Spleen (tissue), 11 donors: ENCODE measurements at regions not wholly inside any gene's neighbourhood (a gene's known extent, or its start where the extent isn't known, plus 50 kb on each side); places are given as distances from the start of the nearest gene placed in this dataset.
"Not testable (repeated sequence)": the region's sequence is repeated elsewhere in the genome, so short reads cannot be mapped to it uniquely, and the experiment has no call there.

Experiments used
- DNase-seq: peaks from one replicate; pipeline ENCODE4 v3.0.0-alpha.2; 2020
- H3K27ac ChIP-seq, 8 donors: fragments of 200-600 bp; sonication (generic) in 7 of 8; 1 replicate in 4 of 8; 2 replicates in 4 of 8; pipeline versions ENCODE4 v1.5.0 to v1.8.0; 2016 to 2021; ENCODE audit warnings: inconsistent platforms in 4 of 8, mild to moderate bottlenecking in 4 of 8, moderate library complexity in 1 of 8
- H3K27me3 ChIP-seq, 7 donors: fragments of 200-600 bp; sonication (generic) in 6 of 7; replicated peaks in 1 of 7; 1 replicate in 4 of 7; 2 replicates in 3 of 7; pipeline versions ENCODE4 v1.5.0 to v1.8.0; 2016 to 2021; ENCODE audit warnings: inconsistent platforms in 3 of 7, mild to moderate bottlenecking in 1 of 7
- H3K36me3 ChIP-seq, 6 donors: fragments of 200-600 bp; sonication (generic) in 5 of 6; 1 replicate in 4 of 6; 2 replicates in 2 of 6; pipeline versions ENCODE4 v1.5.0 to v1.8.0; 2016 to 2021; ENCODE audit warnings: inconsistent platforms in 2 of 6
- H3K4me1 ChIP-seq, 6 donors: fragments of 200-600 bp; sonication (generic) in 5 of 6; 1 replicate in 3 of 6; 2 replicates in 3 of 6; pipeline versions ENCODE4 v1.5.0 to v1.8.0; 2016 to 2021; ENCODE audit warnings: inconsistent platforms in 3 of 6
- H3K4me3 ChIP-seq, 8 donors: fragments of 200-600 bp; sonication (generic) in 7 of 8; 1 replicate in 4 of 8; 2 replicates in 4 of 8; pipeline versions ENCODE4 v1.5.0 to v1.8.0; 2016 to 2021; ENCODE audit warnings: inconsistent platforms in 4 of 8, mild to moderate bottlenecking in 4 of 8, moderate library complexity in 2 of 8
- H3K9me3 ChIP-seq, 8 donors: fragments of 200-600 bp; sonication (generic) in 7 of 8; 1 replicate in 4 of 8; 2 replicates in 4 of 8; pipeline versions ENCODE4 v1.5.0 to v1.8.0; 2016 to 2021; ENCODE audit warnings: inconsistent platforms in 4 of 8
- CTCF ChIP-seq, 11 experiments: fragments of 200-600 bp in 7 of 11; fragments of 450-650 bp in 4 of 11; sonication (generic) in 4 of 11; IDR thresholded peaks in 8 of 11; conservative IDR thresholded peaks in 3 of 11; 1 replicate in 7 of 11; 2 replicates in 4 of 11; pipeline versions ENCODE4 v1.4.0 to v1.8.0; 2016 to 2021; ENCODE audit warnings: antibody characterized with exemption in 11 of 11, inconsistent platforms in 4 of 11, mild to moderate bottlenecking in 1 of 11
- POLR2A ChIP-seq, 3 donors: fragments of 450-650 bp; IDR thresholded peaks; one replicate each; pipeline ENCODE4 v1.5.1; 2017; ENCODE audit warnings: antibody characterized with exemption in 3 of 3, mild to moderate bottlenecking in 1 of 3
- POLR2AphosphoS5 ChIP-seq, 3 donors: sonication (generic); formaldehyde crosslinking; IDR thresholded peaks; one replicate each; pipeline ENCODE4 v1.5.1; 2017; ENCODE audit warnings: antibody characterized with exemption in 3 of 3
- WGBS, 5 donors: extraction: QIAGEN DNeasy Blood & Tissue Kit in 3 of 5; methylation state at CpG; one replicate each; pipeline versions ENCODE4 v1.1.5 to v1.1.7; 2013 to 2018; 5-methylcytosine and 5-hydroxymethylcytosine counted together
- intact Hi-C: fragments of 100-400 bp; cut with DNase I; formaldehyde crosslinking; loops from one replicate; pipeline ENCODE4 v1.15.0; 2023; ENCODE audit warnings: low total_unique reads
- donor health status: healthy with polysubstance abuse.
- donor health status: DM: no; HTN: no; CAD: no; lungs with moderate emphysema.
- donor health status: DM: no; HTN: no; CAD: no.
- donor health status: Bipolar disorder and iron deficiency.
- donor health status: healthy.
- donor health status: DM: no; HTN: no; CAD: no.
- donor health status: DM: yes; HTN: yes; CAD: no.

GRCh38 chr1:115153966-115154557 lies 64.8 kb upstream of the TSPAN2 start:
- Histone ChIP-seq H3K27me3 (no peaks in the 10 kb centered on the region), H3K36me3 (no peaks in the 10 kb centered on the region), H3K4me1 (no peaks in the 10 kb centered on the region), H3K4me3 (no peak overlapping the region), H3K27ac (no peak overlapping the region), H3K9me3 (no peaks in the 10 kb centered on the region)
- DNase-seq = no peak
- intact Hi-C loops = no loop called here
- WGBS, 5 donors = 89 to 93% (median 90%) methylated on average over 5 of the region's 5 CpGs
- TF ChIP-seq POLR2A (IDR thresholded peaks at IDR 0.05) (no peak), POLR2AphosphoS5 (IDR thresholded peaks at IDR 0.05) (no peak), CTCF (IDR thresholded peaks at IDR 0.05 in 8 of 11, conservative IDR thresholded peaks at IDR 0.05 in 3 of 11) (no peak)

- DNase-seq, intact Hi-C loops, H3K36me3 ChIP-seq, H3K9me3 ChIP-seq, H3K4me1 ChIP-seq, H3K27ac ChIP-seq: not testable (repeated sequence)
- WGBS, 5 donors = 21 to 28% (median 23%) methylated on average over 19 to 21 of the region's 22 CpGs
- Histone ChIP-seq H3K27me3 (peaks cover 0 to 36% (median 3%) of the 10 kb centered on the region in 7 donors), H3K4me3 (peak overlapping the region in 1 of 8 donors; percentile 15)
Measured at GRCh38 chr1:115147928-115148327, 58.6 kb upstream of the TSPAN2 start.

- H3K4me3 ChIP-seq = no peak overlapping the region
- no peaks in the 10 kb centered on the region for H3K4me1 ChIP-seq
- no peaks in the 10 kb centered on the region for H3K36me3 ChIP-seq
- DNase-seq = no peak
- WGBS, 5 donors = 52 to 83% (median 69%) methylated on average over 1 of the region's 1 CpG
- H3K27me3 ChIP-seq = peaks cover 0 to 44% (median 3%) of the 10 kb centered on the region in 7 donors
- H3K27ac ChIP-seq = no peak overlapping the region
- H3K9me3 ChIP-seq = no peaks in the 10 kb centered on the region
- TF ChIP-seq POLR2A (IDR thresholded peaks at IDR 0.05) (no peak), CTCF (IDR thresholded peaks at IDR 0.05 in 8 of 11, conservative IDR thresholded peaks at IDR 0.05 in 3 of 11) (no peak), POLR2AphosphoS5 (IDR thresholded peaks at IDR 0.05) (no peak)
- intact Hi-C loops = no loop called here
Measured at GRCh38 chr1:115145226-115145625, 55.9 kb upstream of the TSPAN2 start.

GRCh38 chr1:115144176-115144575 lies 54.9 kb upstream of the TSPAN2 start:
- WGBS, 5 donors = 73 to 84% (median 79%) methylated on average over 2 of the region's 2 CpGs

More at GRCh38 chr1:115144176-115144575, 54.9 kb upstream of the TSPAN2 start:
- Histone ChIP-seq H3K27me3 (peaks cover 0 to 49% (median 3%) of the 10 kb centered on the region in 7 donors), H3K27ac (no peak overlapping the region), H3K9me3 (no peaks in the 10 kb centered on the region), H3K36me3 (no peaks in the 10 kb centered on the region), H3K4me3 (no peak overlapping the region), H3K4me1 (peaks cover 0 to 2% (median under 1%) of the 10 kb centered on the region in 6 donors)
- TF ChIP-seq POLR2A (IDR thresholded peaks at IDR 0.05) (no peak), CTCF (IDR thresholded peaks at IDR 0.05 in 8 of 11, conservative IDR thresholded peaks at IDR 0.05 in 3 of 11) (no peak), POLR2AphosphoS5 (IDR thresholded peaks at IDR 0.05) (no peak)
- DNase-seq = no peak
- intact Hi-C loops = loop anchor here (5.0 kb wide), 1 partner anchor 323 kb away; no protein-coding TSS in a partner anchor
